ENCODE measurements at regions not wholly inside any gene's neighbourhood (a gene's known extent, or its start where the extent isn't known, plus 50 kb on each side); places are given as distances from the start of the nearest gene placed in this dataset.
"Not testable (repeated sequence)": the region's sequence is repeated elsewhere in the genome, so short reads cannot be mapped to it uniquely, and the experiment has no call there.

DNA sequence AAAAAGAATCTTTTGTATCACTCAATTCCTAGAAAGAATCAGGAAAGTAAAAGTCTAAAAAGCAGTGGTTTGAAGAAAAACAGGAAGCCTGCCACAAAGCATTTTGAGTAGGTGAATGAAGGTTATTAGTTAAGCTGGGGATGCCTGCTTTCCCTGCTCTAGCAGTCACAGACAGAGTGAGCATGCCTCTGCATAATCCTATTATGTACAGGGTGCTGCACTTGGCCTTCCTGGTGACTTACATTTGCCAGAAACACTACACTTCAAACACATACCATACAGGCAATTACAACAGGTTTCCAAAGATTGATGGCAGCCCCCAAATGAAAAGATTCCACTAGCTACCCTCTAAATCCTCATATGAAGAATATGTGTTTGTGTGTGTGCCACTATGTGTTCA, 130.8 kb downstream of the TPBG start:
- no peak overlapping the region for H3K27ac ChIP-seq (replicated peaks in 1 of 4)
- no peak for DNase-seq (ENCODE audit: extremely low spot score)
- H3K36me3 ChIP-seq, result no peaks in the 10 kb centered on the region
- H3K9me3 ChIP-seq, result no peaks in the 10 kb centered on the region
- intact Hi-C loops (cut with DNase I), result no loop called here
- no peaks in the 10 kb centered on the region for H3K27me3 ChIP-seq
- H3K4me3 ChIP-seq, result no peak overlapping the region
- TF ChIP-seq, protein P1, sequence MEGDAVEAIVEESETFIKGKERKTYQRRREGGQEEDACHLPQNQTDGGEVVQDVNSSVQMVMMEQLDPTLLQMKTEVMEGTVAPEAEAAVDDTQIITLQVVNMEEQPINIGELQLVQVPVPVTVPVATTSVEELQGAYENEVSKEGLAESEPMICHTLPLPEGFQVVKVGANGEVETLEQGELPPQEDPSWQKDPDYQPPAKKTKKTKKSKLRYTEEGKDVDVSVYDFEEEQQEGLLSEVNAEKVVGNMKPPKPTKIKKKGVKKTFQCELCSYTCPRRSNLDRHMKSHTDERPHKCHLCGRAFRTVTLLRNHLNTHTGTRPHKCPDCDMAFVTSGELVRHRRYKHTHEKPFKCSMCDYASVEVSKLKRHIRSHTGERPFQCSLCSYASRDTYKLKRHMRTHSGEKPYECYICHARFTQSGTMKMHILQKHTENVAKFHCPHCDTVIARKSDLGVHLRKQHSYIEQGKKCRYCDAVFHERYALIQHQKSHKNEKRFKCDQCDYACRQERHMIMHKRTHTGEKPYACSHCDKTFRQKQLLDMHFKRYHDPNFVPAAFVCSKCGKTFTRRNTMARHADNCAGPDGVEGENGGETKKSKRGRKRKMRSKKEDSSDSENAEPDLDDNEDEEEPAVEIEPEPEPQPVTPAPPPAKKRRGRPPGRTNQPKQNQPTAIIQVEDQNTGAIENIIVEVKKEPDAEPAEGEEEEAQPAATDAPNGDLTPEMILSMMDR (IDR thresholded peaks at IDR 0.05), result no peak
- no peak for TF ChIP-seq POLR2AphosphoS5 (IDR thresholded peaks at IDR 0.05)
- no peak for TF ChIP-seq EP300 (IDR thresholded peaks at IDR 0.05)
- no peak for TF ChIP-seq POLR2A (IDR thresholded peaks at IDR 0.05; ENCODE audit: low read depth)
- H3K4me1 ChIP-seq, result peaks cover 0 to 27% (median 11%) of the 10 kb centered on the region in 4 donors

DNA sequence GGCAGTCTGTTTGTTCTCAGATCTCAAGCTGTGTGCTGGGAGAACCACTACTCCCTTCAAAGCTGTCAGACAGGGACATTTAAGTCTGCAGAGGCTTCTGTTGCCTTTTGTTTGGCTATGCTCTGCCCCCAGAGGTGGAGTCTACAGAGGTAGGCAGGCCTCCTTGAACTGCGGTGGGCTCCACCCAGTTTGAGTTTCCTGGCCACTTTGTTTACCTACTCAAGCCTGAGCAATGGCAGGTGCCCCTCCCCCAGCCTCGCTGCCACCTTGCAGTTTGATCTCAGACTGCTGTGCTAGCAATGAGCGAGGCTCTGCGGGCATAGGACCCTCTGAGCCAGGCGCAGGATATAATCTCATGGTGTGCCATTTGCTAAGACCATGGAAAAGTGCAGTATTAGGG, 138.3 kb downstream of the TPBG start:
- H3K27ac ChIP-seq (replicated peaks in 1 of 4); H3K4me1 ChIP-seq; H3K4me3 ChIP-seq; H3K9me3 ChIP-seq; intact Hi-C loops (cut with DNase I); H3K27me3 ChIP-seq; H3K36me3 ChIP-seq; DNase-seq (ENCODE audit: extremely low spot score): not testable (repeated sequence)
- 98% methylated on average over 5 of the region's 5 CpGs for WGBS

DNA sequence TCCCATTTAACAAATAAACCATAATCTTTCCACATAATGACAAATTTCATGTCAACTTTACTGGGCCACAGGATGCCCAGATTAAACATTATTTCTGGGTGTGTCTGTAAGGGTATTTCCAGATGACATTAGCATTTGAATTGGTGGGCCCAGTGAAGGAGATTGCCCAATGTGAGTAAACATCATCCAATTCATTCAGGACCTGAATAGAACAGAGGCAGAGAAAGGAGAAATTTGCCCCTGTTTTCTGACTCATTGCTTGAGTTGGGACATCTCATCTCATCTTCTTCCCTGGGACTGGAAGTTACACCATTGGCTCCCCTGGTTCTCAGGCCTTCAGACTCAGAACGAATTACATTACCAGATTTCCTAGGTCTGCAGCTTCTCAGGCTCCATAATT, 142.9 kb downstream of the TPBG start:
- H3K27ac ChIP-seq (replicated peaks in 1 of 4), result no peak overlapping the region
- WGBS, result 78% methylated on average over 1 of the region's 1 CpG
- H3K4me1 ChIP-seq, result no peaks in the 10 kb centered on the region
- no peak overlapping the region for H3K4me3 ChIP-seq
- H3K36me3 ChIP-seq, result no peaks in the 10 kb centered on the region
- H3K27me3 ChIP-seq, result no peaks in the 10 kb centered on the region
- no peak for DNase-seq (ENCODE audit: extremely low spot score)
- intact Hi-C loops (cut with DNase I), result no loop called here
- no peak for TF ChIP-seq POLR2AphosphoS5 (IDR thresholded peaks at IDR 0.05)
- no peak for TF ChIP-seq POLR2A (IDR thresholded peaks at IDR 0.05; ENCODE audit: low read depth)
- TF ChIP-seq, protein P1 (IDR thresholded peaks at IDR 0.05), result no peak
- TF ChIP-seq EP300 (IDR thresholded peaks at IDR 0.05), result no peak
- H3K9me3 ChIP-seq, result no peaks in the 10 kb centered on the region

DNA sequence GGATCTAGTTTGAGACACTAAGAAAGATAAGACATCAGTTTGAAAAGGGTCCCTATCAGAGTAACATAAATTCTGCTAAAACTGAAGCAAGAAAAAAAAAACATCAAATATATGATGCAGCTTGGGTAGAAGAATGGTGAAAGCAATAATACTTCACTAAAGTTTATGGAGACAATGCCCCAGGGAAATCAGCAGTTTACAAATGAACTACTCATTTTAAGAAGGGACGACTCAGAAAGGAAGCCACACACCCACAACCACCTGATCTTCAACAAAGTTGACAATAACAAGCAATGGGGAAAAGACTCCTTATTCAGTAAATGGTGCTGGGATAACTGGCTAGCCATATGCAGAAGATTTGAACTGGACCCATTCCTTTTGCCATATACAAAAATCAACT, 143.5 kb downstream of the TPBG start:
- no peaks in the 10 kb centered on the region for H3K36me3 ChIP-seq
- no peak for DNase-seq (ENCODE audit: extremely low spot score)
- no peak overlapping the region for H3K27ac ChIP-seq (replicated peaks in 1 of 4)
- intact Hi-C loops (cut with DNase I), result no loop called here
- H3K27me3 ChIP-seq, result no peaks in the 10 kb centered on the region
- H3K9me3 ChIP-seq, result no peaks in the 10 kb centered on the region
- H3K4me3 ChIP-seq, result no peak overlapping the region
- no peak for TF ChIP-seq POLR2AphosphoS5 (IDR thresholded peaks at IDR 0.05)
- no peak for TF ChIP-seq POLR2A (IDR thresholded peaks at IDR 0.05; ENCODE audit: low read depth)
- TF ChIP-seq, protein P1 (IDR thresholded peaks at IDR 0.05), result no peak
- TF ChIP-seq EP300 (IDR thresholded peaks at IDR 0.05), result no peak
- no peaks in the 10 kb centered on the region for H3K4me1 ChIP-seq
- WGBS, result 70% methylated on average over 1 of the region's 1 CpG

DNA sequence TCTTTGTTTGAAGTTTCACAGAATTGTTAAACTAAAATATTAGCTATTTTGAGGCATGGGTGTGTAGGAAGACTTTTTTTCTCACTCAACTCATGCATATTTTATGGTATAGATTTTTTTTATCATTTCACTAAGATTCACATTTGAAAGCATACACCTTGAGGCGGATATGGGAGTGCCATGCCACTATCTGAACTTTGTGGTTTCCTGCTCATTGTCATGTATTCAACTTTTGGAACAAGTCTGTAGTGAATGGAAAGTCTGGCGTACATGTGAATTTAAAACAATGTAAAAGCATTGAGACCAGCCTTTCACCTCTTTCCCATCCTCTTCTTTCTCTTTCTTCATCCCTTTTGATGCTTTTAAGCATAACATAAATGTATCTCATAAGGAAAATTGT, 147.9 kb downstream of the TPBG start:
- Histone ChIP-seq H3K4me1 (no peaks in the 10 kb centered on the region), H3K36me3 (no peaks in the 10 kb centered on the region), H3K4me3 (no peak overlapping the region), H3K27me3 (no peaks in the 10 kb centered on the region), H3K27ac (replicated peaks in 1 of 4) (no peak overlapping the region), H3K9me3 (peaks cover 0 to 8% (median 3%) of the 10 kb centered on the region in 4 donors)
- TF ChIP-seq POLR2A (IDR thresholded peaks at IDR 0.05; ENCODE audit: low read depth) (no peak), EP300 (IDR thresholded peaks at IDR 0.05) (no peak), POLR2AphosphoS5 (IDR thresholded peaks at IDR 0.05) (no peak)
- TF ChIP-seq, protein P1 (IDR thresholded peaks at IDR 0.05), result no peak
- intact Hi-C loops (cut with DNase I), result no loop called here
- 86% methylated on average over 2 of the region's 2 CpGs for WGBS
- no peak for DNase-seq (ENCODE audit: extremely low spot score)

- H3K9me3 ChIP-seq, result peaks cover 0 to 14% (median 6%) of the 10 kb centered on the region in 4 donors
- DNase-seq (ENCODE audit: extremely low spot score); H3K4me1 ChIP-seq; intact Hi-C loops (cut with DNase I); H3K4me3 ChIP-seq; H3K27me3 ChIP-seq; H3K27ac ChIP-seq (replicated peaks in 1 of 4); H3K36me3 ChIP-seq: not testable (repeated sequence)
- 92% methylated on average over 4 of the region's 4 CpGs for WGBS
Observed at GRCh38 chr6:82517896-82518295, 154.3 kb downstream of the TPBG start.

Measured in esophagus muscularis mucosa (tissue), 4 donors.